ENCODE measurements at regions not wholly inside any gene's neighbourhood (a gene's known extent, or its start where the extent isn't known, plus 50 kb on each side); places are given as distances from the start of the nearest gene placed in this dataset.

GRCh38 chrX:97867266-97867665 lies 983.6 kb downstream of the RPA4 start:
- Histone ChIP-seq H3K4me3 (no peak overlapping the region), H3K36me3 (ENCODE audit: low read depth) (no peaks in the 10 kb centered on the region), H3K4me1 (ENCODE audit: low read depth) (no peaks in the 10 kb centered on the region), H3K9me3 (no peaks in the 10 kb centered on the region)
- TF ChIP-seq, protein P1, sequence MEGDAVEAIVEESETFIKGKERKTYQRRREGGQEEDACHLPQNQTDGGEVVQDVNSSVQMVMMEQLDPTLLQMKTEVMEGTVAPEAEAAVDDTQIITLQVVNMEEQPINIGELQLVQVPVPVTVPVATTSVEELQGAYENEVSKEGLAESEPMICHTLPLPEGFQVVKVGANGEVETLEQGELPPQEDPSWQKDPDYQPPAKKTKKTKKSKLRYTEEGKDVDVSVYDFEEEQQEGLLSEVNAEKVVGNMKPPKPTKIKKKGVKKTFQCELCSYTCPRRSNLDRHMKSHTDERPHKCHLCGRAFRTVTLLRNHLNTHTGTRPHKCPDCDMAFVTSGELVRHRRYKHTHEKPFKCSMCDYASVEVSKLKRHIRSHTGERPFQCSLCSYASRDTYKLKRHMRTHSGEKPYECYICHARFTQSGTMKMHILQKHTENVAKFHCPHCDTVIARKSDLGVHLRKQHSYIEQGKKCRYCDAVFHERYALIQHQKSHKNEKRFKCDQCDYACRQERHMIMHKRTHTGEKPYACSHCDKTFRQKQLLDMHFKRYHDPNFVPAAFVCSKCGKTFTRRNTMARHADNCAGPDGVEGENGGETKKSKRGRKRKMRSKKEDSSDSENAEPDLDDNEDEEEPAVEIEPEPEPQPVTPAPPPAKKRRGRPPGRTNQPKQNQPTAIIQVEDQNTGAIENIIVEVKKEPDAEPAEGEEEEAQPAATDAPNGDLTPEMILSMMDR (IDR thresholded peaks at IDR 0.05): no peak
- intact Hi-C loops (cut with DNase I, micrococcal nuclease): no loop called here
- ATAC-seq (no peak), DNase-seq (no peak)

- ATAC-seq (no peak), DNase-seq (no peak)
- Histone ChIP-seq H3K36me3 (ENCODE audit: low read depth) (no peaks in the 10 kb centered on the region), H3K9me3 (no peaks in the 10 kb centered on the region), H3K4me3 (no peak overlapping the region), H3K4me1 (ENCODE audit: low read depth) (no peaks in the 10 kb centered on the region)
- intact Hi-C loops (cut with DNase I, micrococcal nuclease): no loop called here
- TF ChIP-seq, protein P1 (IDR thresholded peaks at IDR 0.05): no peak
Observed at GRCh38 chrX:97876697-97877407, 993.1 kb downstream of the RPA4 start.

DNA sequence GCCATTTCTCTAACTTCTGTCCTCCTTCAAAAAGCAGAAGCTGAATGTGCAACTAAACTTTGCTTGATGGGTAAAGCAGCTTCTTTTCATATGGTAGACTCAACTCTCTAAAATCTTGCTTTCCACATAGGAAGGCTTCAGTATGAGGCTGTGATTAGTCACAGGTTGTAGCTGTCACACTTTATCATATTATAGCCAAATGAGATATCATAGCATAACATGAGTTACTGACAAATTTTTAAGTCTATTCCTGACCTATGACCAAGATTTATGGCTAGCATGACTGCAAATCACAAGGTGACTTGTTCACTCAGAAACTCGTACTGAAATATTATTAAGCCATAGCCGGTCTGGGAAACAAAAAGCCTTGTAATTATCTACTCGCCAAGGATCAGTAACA lies 998.6 kb downstream of the RPA4 start:
- intact Hi-C loops (cut with DNase I, micrococcal nuclease): no loop called here

GRCh38 chrX:97895751-97896150 lies 1012.0 kb downstream of the RPA4 start:
- ATAC-seq (no peak), DNase-seq (no peak)
- Histone ChIP-seq H3K36me3 (ENCODE audit: low read depth) (no peaks in the 10 kb centered on the region), H3K4me3 (no peak overlapping the region), H3K9me3 (no peaks in the 10 kb centered on the region), H3K4me1 (ENCODE audit: low read depth) (no peaks in the 10 kb centered on the region)
- intact Hi-C loops (cut with DNase I, micrococcal nuclease): no loop called here
- TF ChIP-seq, protein P1 (IDR thresholded peaks at IDR 0.05): no peak

More for the DNA sequence above, 998.6 kb downstream of the RPA4 start:
- TF ChIP-seq, protein P1 (IDR thresholded peaks at IDR 0.05): no peak
- no peaks in the 10 kb centered on the region for H3K4me1 ChIP-seq (ENCODE audit: low read depth)
- ATAC-seq (no peak), DNase-seq (no peak)
- H3K9me3 ChIP-seq: no peaks in the 10 kb centered on the region
- no peaks in the 10 kb centered on the region for H3K36me3 ChIP-seq (ENCODE audit: low read depth)
- H3K4me3 ChIP-seq: no peak overlapping the region

DNA sequence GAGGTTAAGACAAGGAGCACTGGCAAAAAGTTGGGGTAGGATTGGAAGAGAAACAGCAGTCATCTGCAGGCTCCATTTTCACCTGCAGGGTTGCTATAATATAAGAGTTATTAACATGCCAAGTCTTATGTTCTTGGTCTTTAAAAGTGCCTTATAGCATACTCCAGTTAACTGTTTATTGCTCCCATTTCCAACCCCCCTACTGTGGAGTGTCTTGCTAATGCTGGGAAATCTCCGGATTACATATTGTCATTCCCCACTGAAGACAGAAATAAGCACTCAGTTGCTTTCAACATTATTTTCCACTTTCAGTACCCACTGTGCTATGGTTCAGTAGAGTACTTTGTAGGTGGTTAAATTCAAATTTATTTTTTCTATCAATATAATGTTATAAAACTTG lies 1014.3 kb downstream of the RPA4 start:
- ATAC-seq (no peak), DNase-seq (no peak)
- TF ChIP-seq, protein P1 (IDR thresholded peaks at IDR 0.05): no peak
- H3K4me1 ChIP-seq (ENCODE audit: low read depth): no peaks in the 10 kb centered on the region
- no peak overlapping the region for H3K4me3 ChIP-seq
- no peaks in the 10 kb centered on the region for H3K36me3 ChIP-seq (ENCODE audit: low read depth)
- intact Hi-C loops (cut with DNase I, micrococcal nuclease): no loop called here
- no peaks in the 10 kb centered on the region for H3K9me3 ChIP-seq

GRCh38 chrX:97898798-97899197 lies 1015.1 kb downstream of the RPA4 start:
- H3K36me3 ChIP-seq (ENCODE audit: low read depth): no peaks in the 10 kb centered on the region
- H3K9me3 ChIP-seq: no peaks in the 10 kb centered on the region
- TF ChIP-seq, protein P1 (IDR thresholded peaks at IDR 0.05): no peak
- intact Hi-C loops (cut with DNase I, micrococcal nuclease): no loop called here
- no peaks in the 10 kb centered on the region for H3K4me1 ChIP-seq (ENCODE audit: low read depth)
- H3K4me3 ChIP-seq: no peak overlapping the region
- DNase-seq (no peak), ATAC-seq (no peak)
